PC-9 (cell line): ENCODE measurements at regions not wholly inside any gene's neighbourhood (a gene's known extent, or its start where the extent isn't known, plus 50 kb on each side); places are given as distances from the start of the nearest gene placed in this dataset.

Experiments used
- BruUV-seq: library from RNA; stranded (reverse); fragments of 400-500 nt; replicated peaks from 2 replicates; lab custom pipeline; 2021; lab: Mats Ljungman, UMichigan
- CTCF ChIA-PET: fragments of 300-600 bp; sonication (Branson Sonifier 250); formaldehyde crosslinking; loops from one replicate; lab custom pipeline; 2022; ENCODE audit warnings: antibody characterized with exemption; lab: Charles Lee
- POLR2A ChIA-PET: fragments of 300-600 bp; sonication (Branson Sonifier 250); formaldehyde crosslinking; loops from one replicate; lab custom pipeline; 2022; ENCODE audit warnings: antibody characterized with exemption; ENCODE audit not compliant: unreplicated experiment; lab: Charles Lee
- DNase-seq, 2 experiments: peaks; one replicate each; pipeline versions ENCODE4 v3.0.0 to v3.0.0-alpha.2; 2015 to 2022; ENCODE audit warnings: mixed read lengths in 1 of 2
- H2AFZ ChIP-seq: fragments of 200-600 bp; sonication (generic); 2 replicates; pipeline ENCODE4 v1.8.1; 2017; ENCODE audit warnings: antibody characterized with exemption
- H3F3A ChIP-seq: fragments of 200-600 bp; sonication (generic); 2 replicates; pipeline ENCODE4 v1.8.1; 2017; ENCODE audit warnings: antibody characterized with exemption, mild to moderate bottlenecking, low read depth; ENCODE audit not compliant: insufficient read depth
- H3K27ac ChIP-seq: fragments of 200-600 bp; sonication (generic); 2 replicates; pipeline ENCODE4 v1.6.1; 2016; ENCODE audit warnings: mixed run types
- H3K27me3 ChIP-seq: fragments of 200-600 bp; sonication (generic); 2 replicates; pipeline ENCODE4 v1.6.1; 2016; ENCODE audit warnings: low read depth, mixed run types; ENCODE audit not compliant: insufficient read depth
- H3K36me3 ChIP-seq: fragments of 200-600 bp; sonication (generic); 2 replicates; pipeline ENCODE4 v1.6.1; 2016; ENCODE audit warnings: low read depth, mixed run types
- H3K4me1 ChIP-seq: fragments of 200-600 bp; sonication (generic); replicated peaks from 2 replicates; pipeline ENCODE4 v1.6.1; 2016; ENCODE audit warnings: mixed run types; ENCODE audit not compliant: insufficient read depth
- H3K4me2 ChIP-seq: fragments of 200-600 bp; sonication (generic); 2 replicates; pipeline ENCODE4 v1.6.1; 2017; ENCODE audit warnings: mixed run types
- H3K4me3 ChIP-seq: fragments of 200-600 bp; sonication (generic); 2 replicates; pipeline ENCODE4 v1.6.1; 2016; ENCODE audit warnings: mixed run types
- H3K79me2 ChIP-seq: fragments of 200-600 bp; sonication (generic); 2 replicates; pipeline ENCODE4 v1.6.1; 2017; ENCODE audit warnings: low read depth, mixed run types
- H3K9me2 ChIP-seq: fragments of 200-600 bp; sonication (generic); 2 replicates; pipeline ENCODE4 v1.8.1; 2017; ENCODE audit warnings: mild to moderate bottlenecking; ENCODE audit not compliant: insufficient read depth
- H3K9me3 ChIP-seq: fragments of 200-600 bp; sonication (generic); 2 replicates; pipeline ENCODE4 v1.8.1; 2016; ENCODE audit warnings: low read depth; ENCODE audit not compliant: insufficient read depth
- H4K20me1 ChIP-seq: fragments of 200-600 bp; sonication (generic); 2 replicates; pipeline ENCODE4 v1.8.1; 2017; ENCODE audit not compliant: insufficient read depth
- EZH2 ChIP-seq: fragments of 200-600 bp; sonication (generic); IDR thresholded peaks from 2 replicates; pipeline ENCODE4 v1.8.0; 2017; ENCODE audit warnings: antibody characterized with exemption, low read depth
- intact Hi-C: fragments of 100-400 bp; cut with micrococcal nuclease; formaldehyde crosslinking; loops from one replicate; pipeline ENCODE4 v1.10.0; 2022; ENCODE audit not compliant: unreplicated experiment
- TF ChIP-seq, protein P1 (sequence below): fragments of 200-600 bp; sonication (generic); conservative IDR thresholded peaks from 2 replicates; pipeline ENCODE4 v1.6.1; 2017; ENCODE audit warnings: mixed run types, antibody characterized with exemption, mild to moderate bottlenecking, moderate library complexity

DNA sequence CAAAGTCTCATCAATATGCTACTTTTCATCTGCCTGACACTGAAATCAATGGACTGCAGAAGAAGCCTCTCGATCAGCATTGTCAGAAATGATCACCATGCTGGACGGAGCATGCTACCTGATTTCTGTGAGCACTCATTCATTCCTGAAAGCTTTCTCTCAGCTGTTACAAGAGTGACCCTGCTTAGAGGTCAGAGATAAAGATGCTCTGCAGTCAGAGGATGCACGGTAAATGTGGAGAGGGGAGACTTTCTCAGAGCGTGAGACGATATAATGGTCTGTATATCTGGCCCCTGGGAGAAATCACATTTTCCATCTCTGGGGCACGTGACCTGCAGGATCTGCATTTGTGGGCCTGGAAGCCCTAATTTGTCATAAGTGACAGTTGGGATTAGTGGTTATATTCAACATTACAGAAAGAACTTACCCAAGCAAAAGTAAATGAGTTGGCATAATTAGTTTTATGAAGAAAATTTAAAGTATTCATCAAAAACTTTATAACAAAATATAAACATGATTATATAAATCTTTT is 125.6 kb upstream of the TTC29 start:
- no peak for DNase-seq
- no peaks in the 10 kb centered on the region for H3K79me2 ChIP-seq
- H3K4me1 ChIP-seq, result no peaks in the 10 kb centered on the region
- H3K9me2 ChIP-seq, result no peaks in the 10 kb centered on the region
- no peak overlapping the region for H2AFZ ChIP-seq
- BruUV-seq, result no TSS peak
- H4K20me1 ChIP-seq, result no peaks in the 10 kb centered on the region
- ChIA-PET POLR2A (no interaction called here), CTCF (no interaction called here)
- no peaks in the 10 kb centered on the region for H3K27me3 ChIP-seq
- H3K4me3 ChIP-seq, result no peak overlapping the region
- TF ChIP-seq, protein P1, sequence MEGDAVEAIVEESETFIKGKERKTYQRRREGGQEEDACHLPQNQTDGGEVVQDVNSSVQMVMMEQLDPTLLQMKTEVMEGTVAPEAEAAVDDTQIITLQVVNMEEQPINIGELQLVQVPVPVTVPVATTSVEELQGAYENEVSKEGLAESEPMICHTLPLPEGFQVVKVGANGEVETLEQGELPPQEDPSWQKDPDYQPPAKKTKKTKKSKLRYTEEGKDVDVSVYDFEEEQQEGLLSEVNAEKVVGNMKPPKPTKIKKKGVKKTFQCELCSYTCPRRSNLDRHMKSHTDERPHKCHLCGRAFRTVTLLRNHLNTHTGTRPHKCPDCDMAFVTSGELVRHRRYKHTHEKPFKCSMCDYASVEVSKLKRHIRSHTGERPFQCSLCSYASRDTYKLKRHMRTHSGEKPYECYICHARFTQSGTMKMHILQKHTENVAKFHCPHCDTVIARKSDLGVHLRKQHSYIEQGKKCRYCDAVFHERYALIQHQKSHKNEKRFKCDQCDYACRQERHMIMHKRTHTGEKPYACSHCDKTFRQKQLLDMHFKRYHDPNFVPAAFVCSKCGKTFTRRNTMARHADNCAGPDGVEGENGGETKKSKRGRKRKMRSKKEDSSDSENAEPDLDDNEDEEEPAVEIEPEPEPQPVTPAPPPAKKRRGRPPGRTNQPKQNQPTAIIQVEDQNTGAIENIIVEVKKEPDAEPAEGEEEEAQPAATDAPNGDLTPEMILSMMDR, result no peak
- no peak for TF ChIP-seq EZH2
- no peak overlapping the region for H3K4me2 ChIP-seq
- H3F3A ChIP-seq, result no peaks in the 10 kb centered on the region
- H3K36me3 ChIP-seq, result no peaks in the 10 kb centered on the region
- H3K27ac ChIP-seq, result no peak overlapping the region
- H3K9me3 ChIP-seq, result no peaks in the 10 kb centered on the region
- intact Hi-C loops, result no loop called here

DNA sequence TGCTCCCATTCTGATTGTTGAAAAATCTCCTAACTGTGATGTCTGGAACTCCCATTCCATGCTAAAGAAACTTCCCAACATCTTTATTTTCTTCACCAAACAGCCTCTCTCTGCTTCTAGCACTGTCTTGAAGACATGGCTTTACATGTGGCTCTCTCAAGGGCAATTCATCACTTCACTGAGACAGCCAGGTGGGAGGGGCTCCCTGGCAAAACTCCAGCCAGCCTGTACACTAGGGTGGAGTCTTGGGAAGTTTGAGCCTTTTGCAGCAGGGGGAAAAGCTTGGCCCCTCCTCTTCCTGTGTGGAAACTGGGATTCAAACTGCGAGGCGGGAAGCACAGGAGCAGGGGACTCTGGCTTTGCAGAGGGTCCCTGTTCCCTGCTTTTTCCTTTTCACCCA is 130.5 kb upstream of the TTC29 start:
- no peaks in the 10 kb centered on the region for H3K36me3 ChIP-seq
- POLR2A ChIA-PET, result no interaction called here
- DNase-seq, result no peak
- CTCF ChIA-PET, result no interaction called here
- H3K9me3 ChIP-seq, result no peaks in the 10 kb centered on the region
- BruUV-seq, result no TSS peak
- H3K27me3 ChIP-seq, result no peaks in the 10 kb centered on the region
- H3K79me2 ChIP-seq, result no peaks in the 10 kb centered on the region
- no peaks in the 10 kb centered on the region for H3K4me1 ChIP-seq
- H3K4me2 ChIP-seq, result no peak overlapping the region
- H3K27ac ChIP-seq, result no peak overlapping the region
- no peaks in the 10 kb centered on the region for H4K20me1 ChIP-seq
- H3K4me3 ChIP-seq, result no peak overlapping the region
- TF ChIP-seq, protein P1, result no peak
- no peak for TF ChIP-seq EZH2
- H3F3A ChIP-seq, result no peaks in the 10 kb centered on the region
- H2AFZ ChIP-seq, result no peak overlapping the region
- H3K9me2 ChIP-seq, result no peaks in the 10 kb centered on the region
- intact Hi-C loops, result no loop called here

DNA sequence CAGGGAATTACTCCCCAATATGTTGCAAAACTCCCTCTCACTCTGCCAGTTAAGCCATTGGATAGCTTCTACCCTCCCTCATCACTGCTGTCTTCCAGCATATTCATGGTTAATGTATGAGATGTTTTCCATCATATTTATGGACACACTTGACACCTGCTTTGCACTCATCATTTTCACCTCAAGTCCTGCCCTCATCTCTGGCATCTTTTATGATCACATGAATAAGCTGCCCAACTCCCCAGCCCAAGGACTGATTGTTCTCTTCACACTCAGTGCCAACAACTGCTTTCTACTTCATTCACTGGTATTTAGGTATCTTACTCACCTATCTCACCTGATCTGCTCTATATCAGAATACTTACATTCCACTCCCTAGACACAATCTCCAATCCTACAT is 131.1 kb upstream of the TTC29 start:
- TF ChIP-seq, protein P1, result no peak
- TF ChIP-seq EZH2, result no peak
- no peaks in the 10 kb centered on the region for H3K27me3 ChIP-seq
- POLR2A ChIA-PET, result no interaction called here
- CTCF ChIA-PET, result no interaction called here
- H3K4me1 ChIP-seq, result no peaks in the 10 kb centered on the region
- H3K79me2 ChIP-seq, result no peaks in the 10 kb centered on the region
- H3K4me3 ChIP-seq, result no peak overlapping the region
- no peak overlapping the region for H3K27ac ChIP-seq
- no TSS peak for BruUV-seq
- H3K4me2 ChIP-seq, result no peak overlapping the region
- H3F3A ChIP-seq, result no peaks in the 10 kb centered on the region
- no peaks in the 10 kb centered on the region for H4K20me1 ChIP-seq
- intact Hi-C loops, result no loop called here
- no peaks in the 10 kb centered on the region for H3K9me2 ChIP-seq
- H2AFZ ChIP-seq, result no peak overlapping the region
- no peak for DNase-seq
- H3K9me3 ChIP-seq, result no peaks in the 10 kb centered on the region
- no peaks in the 10 kb centered on the region for H3K36me3 ChIP-seq
